ENCODE measurements at regions not wholly inside any gene's neighbourhood (a gene's known extent, or its start where the extent isn't known, plus 50 kb on each side); places are given as distances from the start of the nearest gene placed in this dataset.

DNA sequence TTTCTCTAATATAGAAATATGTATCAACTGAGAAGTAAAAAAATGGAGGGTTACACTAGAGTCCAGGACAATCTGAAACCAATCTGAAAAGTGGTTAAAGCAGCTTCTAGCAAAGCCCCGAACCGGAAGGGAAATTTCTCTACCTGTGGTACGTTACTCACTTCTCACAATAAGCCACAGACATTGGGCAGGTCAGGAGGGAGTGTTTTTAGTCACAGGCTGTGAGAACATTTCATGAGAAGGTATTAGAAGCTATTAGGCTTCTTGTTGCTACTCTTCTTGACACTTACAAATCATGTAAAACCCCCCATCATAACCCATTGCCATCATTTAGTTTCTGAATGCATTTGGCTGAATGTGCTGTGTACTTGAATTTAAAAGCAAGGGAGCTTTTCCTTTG lies 120.9 kb downstream of the NUFIP1 start:
- H3K36me3 ChIP-seq (ENCODE audit: control insufficient read depth, insufficient read depth, low read length), result no peaks in the 10 kb centered on the region
- H3K4me1 ChIP-seq (ENCODE audit: control insufficient read depth, insufficient read depth, low read length), result no peaks in the 10 kb centered on the region
- DNase-seq (ENCODE audit: low read depth, low spot score) (no peak), ATAC-seq (no peak)
- POLR2A ChIA-PET, result no interaction called here
- in situ Hi-C loops (cut with HindIII; ENCODE audit: low pct_unique_long_range_greater_than_20kb, low sequenced_read_pairs), result no loop called here
- no peaks in the 10 kb centered on the region for H3K9me3 ChIP-seq (ENCODE audit: control insufficient read depth, insufficient read depth, low read depth, low read length)
- CTCF ChIA-PET, result no interaction called here
- intact Hi-C loops (cut with micrococcal nuclease; ENCODE audit: unreplicated experiment), result no loop called here
- TF ChIP-seq TCF7L2 (IDR thresholded peaks at IDR 0.05; ENCODE audit: low read depth, low read length), result no peak
- TF ChIP-seq CTCF (IDR thresholded peaks at IDR 0.05), result no peak
- TF ChIP-seq, protein P1, sequence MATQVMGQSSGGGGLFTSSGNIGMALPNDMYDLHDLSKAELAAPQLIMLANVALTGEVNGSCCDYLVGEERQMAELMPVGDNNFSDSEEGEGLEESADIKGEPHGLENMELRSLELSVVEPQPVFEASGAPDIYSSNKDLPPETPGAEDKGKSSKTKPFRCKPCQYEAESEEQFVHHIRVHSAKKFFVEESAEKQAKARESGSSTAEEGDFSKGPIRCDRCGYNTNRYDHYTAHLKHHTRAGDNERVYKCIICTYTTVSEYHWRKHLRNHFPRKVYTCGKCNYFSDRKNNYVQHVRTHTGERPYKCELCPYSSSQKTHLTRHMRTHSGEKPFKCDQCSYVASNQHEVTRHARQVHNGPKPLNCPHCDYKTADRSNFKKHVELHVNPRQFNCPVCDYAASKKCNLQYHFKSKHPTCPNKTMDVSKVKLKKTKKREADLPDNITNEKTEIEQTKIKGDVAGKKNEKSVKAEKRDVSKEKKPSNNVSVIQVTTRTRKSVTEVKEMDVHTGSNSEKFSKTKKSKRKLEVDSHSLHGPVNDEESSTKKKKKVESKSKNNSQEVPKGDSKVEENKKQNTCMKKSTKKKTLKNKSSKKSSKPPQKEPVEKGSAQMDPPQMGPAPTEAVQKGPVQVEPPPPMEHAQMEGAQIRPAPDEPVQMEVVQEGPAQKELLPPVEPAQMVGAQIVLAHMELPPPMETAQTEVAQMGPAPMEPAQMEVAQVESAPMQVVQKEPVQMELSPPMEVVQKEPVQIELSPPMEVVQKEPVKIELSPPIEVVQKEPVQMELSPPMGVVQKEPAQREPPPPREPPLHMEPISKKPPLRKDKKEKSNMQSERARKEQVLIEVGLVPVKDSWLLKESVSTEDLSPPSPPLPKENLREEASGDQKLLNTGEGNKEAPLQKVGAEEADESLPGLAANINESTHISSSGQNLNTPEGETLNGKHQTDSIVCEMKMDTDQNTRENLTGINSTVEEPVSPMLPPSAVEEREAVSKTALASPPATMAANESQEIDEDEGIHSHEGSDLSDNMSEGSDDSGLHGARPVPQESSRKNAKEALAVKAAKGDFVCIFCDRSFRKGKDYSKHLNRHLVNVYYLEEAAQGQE (IDR thresholded peaks at IDR 0.05; ENCODE audit: insufficient read depth in 1 of 2, low read depth in 2 of 2, low read length in 1 of 2), result no peak
- no peak for TF ChIP-seq POLR2AphosphoS5 (IDR thresholded peaks at IDR 0.05; ENCODE audit: low read depth, low read length)
- TF ChIP-seq SIN3A (IDR thresholded peaks at IDR 0.05; ENCODE audit: borderline replicate concordance, insufficient read depth, low read depth, low read length), result no peak
- no peak overlapping the region for H3K4me3 ChIP-seq (ENCODE audit: low read depth in 2 of 2, low read length in 2 of 2)
- H3K27ac ChIP-seq (ENCODE audit: low read length), result no peak overlapping the region
- H3K27me3 ChIP-seq (ENCODE audit: control insufficient read depth, insufficient read depth, low read length), result no peaks in the 10 kb centered on the region
- no TSS peak for BruUV-seq (replicated peaks)

DNA sequence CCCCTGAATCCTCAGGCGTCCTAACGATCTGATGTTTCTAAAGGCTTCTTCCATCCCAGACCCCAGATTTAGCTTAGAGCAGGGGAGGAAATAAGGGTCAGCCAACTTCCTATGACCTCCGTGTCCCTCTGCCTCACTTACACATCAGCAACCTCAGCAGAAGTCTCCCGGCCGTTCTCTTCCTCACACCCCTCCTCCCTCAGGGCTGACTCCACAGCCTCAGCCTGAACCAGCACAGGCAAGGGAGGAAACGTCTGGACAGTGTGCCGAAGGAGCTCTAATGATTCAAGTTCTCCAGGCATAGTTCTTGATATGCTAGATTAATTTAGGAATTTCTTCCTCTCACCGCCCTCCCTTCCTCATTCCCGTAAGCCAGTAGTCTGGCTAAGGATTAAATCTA lies 121.4 kb downstream of the NUFIP1 start:
- in situ Hi-C loops (cut with HindIII; ENCODE audit: low pct_unique_long_range_greater_than_20kb, low sequenced_read_pairs) (no loop called here), intact Hi-C loops (cut with micrococcal nuclease; ENCODE audit: unreplicated experiment) (no loop called here)
- TF ChIP-seq POLR2AphosphoS5 (IDR thresholded peaks at IDR 0.05; ENCODE audit: low read depth, low read length), result no peak
- TF ChIP-seq, protein P1 (IDR thresholded peaks at IDR 0.05; ENCODE audit: insufficient read depth in 1 of 2, low read depth in 2 of 2, low read length in 1 of 2), result no peak
- no peak for TF ChIP-seq SIN3A (IDR thresholded peaks at IDR 0.05; ENCODE audit: borderline replicate concordance, insufficient read depth, low read depth, low read length)
- no peak for TF ChIP-seq TCF7L2 (IDR thresholded peaks at IDR 0.05; ENCODE audit: low read depth, low read length)
- TF ChIP-seq CTCF (IDR thresholded peaks at IDR 0.05), result no peak
- no peaks in the 10 kb centered on the region for H3K36me3 ChIP-seq (ENCODE audit: control insufficient read depth, insufficient read depth, low read length)
- DNase-seq (ENCODE audit: low read depth, low spot score) (no peak), ATAC-seq (no peak)
- no peak overlapping the region for H3K27ac ChIP-seq (ENCODE audit: low read length)
- ChIA-PET POLR2A (no interaction called here), CTCF (no interaction called here)
- H3K4me1 ChIP-seq (ENCODE audit: control insufficient read depth, insufficient read depth, low read length), result no peaks in the 10 kb centered on the region
- H3K27me3 ChIP-seq (ENCODE audit: control insufficient read depth, insufficient read depth, low read length), result no peaks in the 10 kb centered on the region
- H3K4me3 ChIP-seq (ENCODE audit: low read depth in 2 of 2, low read length in 2 of 2), result no peak overlapping the region
- BruUV-seq (replicated peaks), result no TSS peak
- no peaks in the 10 kb centered on the region for H3K9me3 ChIP-seq (ENCODE audit: control insufficient read depth, insufficient read depth, low read depth, low read length)
